Left lobe of liver (tissue), 2 donors: ENCODE measurements at regions not wholly inside any gene's neighbourhood (a gene's known extent, or its start where the extent isn't known, plus 50 kb on each side); places are given as distances from the start of the nearest gene placed in this dataset.

Experiments used
- ATAC-seq: fragments of 200-7000 bp; cut with Tn5 transposase; one replicate; pipeline ENCODE4 v1.9.1; 2020; ENCODE audit warnings: mild to moderate bottlenecking, moderate library complexity
- DNase-seq: peaks from one replicate; pipeline ENCODE4 v3.0.0-alpha.2; 2020; ENCODE audit warnings: low spot score
- donor health status: DM: no; HTN: no; CAD: no; lungs with moderate emphysema.
- donor health status: DM: no; HTN: yes; CAD: no.

- ATAC-seq = no peak
These were observed 52.4 kb upstream of the TRIO start for GRCh38 chr5:14090755-14091154.

GRCh38 chr5:14090290-14090689, 52.9 kb upstream of the TRIO start:
- ATAC-seq (no peak), DNase-seq (no peak)

More at GRCh38 chr5:14090755-14091154, 52.4 kb upstream of the TRIO start:
- no peak for DNase-seq

GRCh38 chr5:14089198-14089597, 53.9 kb upstream of the TRIO start:
- DNase-seq (no peak), ATAC-seq (no peak)

- DNase-seq (no peak), ATAC-seq (no peak)
These were observed 56.9 kb upstream of the TRIO start for GRCh38 chr5:14086261-14086660.

- no peak for DNase-seq
- no peak for ATAC-seq
These were observed 60.2 kb upstream of the TRIO start for GRCh38 chr5:14082973-14083372.

GRCh38 chr5:14082523-14082922, 60.6 kb upstream of the TRIO start:
- no peak for ATAC-seq
- no peak for DNase-seq

- ATAC-seq = no peak
- no peak for DNase-seq
These were observed 61.4 kb upstream of the TRIO start for GRCh38 chr5:14081791-14082190.

- DNase-seq (no peak), ATAC-seq (no peak)
These were observed 64.4 kb upstream of the TRIO start for GRCh38 chr5:14078716-14079115.

GRCh38 chr5:14077501-14077900, 65.6 kb upstream of the TRIO start:
- DNase-seq (no peak), ATAC-seq (no peak)

GRCh38 chr5:14076561-14076960, 66.6 kb upstream of the TRIO start:
- no peak for DNase-seq
- no peak for ATAC-seq

GRCh38 chr5:14075937-14076336, 67.2 kb upstream of the TRIO start:
- ATAC-seq (no peak), DNase-seq (no peak)

GRCh38 chr5:14071433-14071832, 71.7 kb upstream of the TRIO start:
- ATAC-seq (no peak), DNase-seq (no peak)

GRCh38 chr5:14069021-14069420, 74.1 kb upstream of the TRIO start:
- DNase-seq = no peak
- no peak for ATAC-seq

GRCh38 chr5:14068136-14068535, 75.0 kb upstream of the TRIO start:
- ATAC-seq = no peak

GRCh38 chr5:14066326-14066725, 76.8 kb upstream of the TRIO start:
- no peak for ATAC-seq
- DNase-seq = no peak

More at GRCh38 chr5:14068136-14068535, 75.0 kb upstream of the TRIO start:
- DNase-seq = no peak

GRCh38 chr5:14064841-14065240, 78.3 kb upstream of the TRIO start:
- DNase-seq = no peak
- no peak for ATAC-seq

GRCh38 chr5:14063691-14064090, 79.5 kb upstream of the TRIO start:
- no peak for ATAC-seq
- no peak for DNase-seq

GRCh38 chr5:14063138-14063537, 80.0 kb upstream of the TRIO start:
- DNase-seq = no peak
- no peak for ATAC-seq

- DNase-seq = no peak
- no peak for ATAC-seq
These were observed 81.0 kb upstream of the TRIO start for GRCh38 chr5:14062178-14062577.

- ATAC-seq (no peak), DNase-seq (no peak)
These were observed 82.0 kb upstream of the TRIO start for GRCh38 chr5:14061106-14061505.

GRCh38 chr5:14060218-14060617, 82.9 kb upstream of the TRIO start:
- ATAC-seq = no peak
- DNase-seq = no peak

GRCh38 chr5:14059810-14060209, 83.3 kb upstream of the TRIO start:
- ATAC-seq = no peak
- no peak for DNase-seq

- DNase-seq = no peak
- ATAC-seq = no peak
These were observed 85.9 kb upstream of the TRIO start for GRCh38 chr5:14057289-14057688.

GRCh38 chr5:14056039-14056438, 87.1 kb upstream of the TRIO start:
- DNase-seq = no peak
- no peak for ATAC-seq
